HEK293 (cell line): ENCODE measurements at regions not wholly inside any gene's neighbourhood (a gene's known extent, or its start where the extent isn't known, plus 50 kb on each side); places are given as distances from the start of the nearest gene placed in this dataset.

Source experiments
- CTCF ChIP-seq: fragments of 450-650 bp; formaldehyde crosslinking; IDR thresholded peaks from 2 replicates; pipeline ENCODE4 v1.5.1; 2016; ENCODE audit warnings: missing biosample characterization, missing genetic modification characterization
- HIC1 ChIP-seq: fragments of 450-650 bp; formaldehyde crosslinking; IDR thresholded peaks from 2 replicates; pipeline ENCODE4 v1.5.1; 2016; ENCODE audit warnings: missing biosample characterization, missing genetic modification characterization
- REPIN1 ChIP-seq: fragments of 450-650 bp; formaldehyde crosslinking; IDR thresholded peaks from 2 replicates; pipeline ENCODE4 v1.5.1; 2017; ENCODE audit warnings: missing biosample characterization, missing genetic modification characterization, low read depth
- ZBTB1 ChIP-seq: fragments of 450-650 bp; formaldehyde crosslinking; IDR thresholded peaks from 2 replicates; pipeline ENCODE4 v1.5.1; 2016; ENCODE audit warnings: missing biosample characterization, missing genetic modification characterization
- ZBTB21 ChIP-seq: fragments of 450-650 bp; formaldehyde crosslinking; IDR thresholded peaks from 2 replicates; pipeline ENCODE4 v1.5.1; 2017; ENCODE audit warnings: missing biosample characterization, missing genetic modification characterization
- ZBTB44 ChIP-seq: fragments of 450-650 bp; IDR thresholded peaks from 2 replicates; pipeline ENCODE4 v1.5.1; 2018; ENCODE audit warnings: missing biosample characterization, mild to moderate bottlenecking, missing genetic modification characterization
- ZNF302 ChIP-seq: fragments of 450-650 bp; formaldehyde crosslinking; IDR thresholded peaks from 2 replicates; pipeline ENCODE4 v1.5.1; 2016; ENCODE audit warnings: missing biosample characterization, missing genetic modification characterization, low read depth
- ZNF843 ChIP-seq: fragments of 450-650 bp; formaldehyde crosslinking; IDR thresholded peaks from 2 replicates; pipeline ENCODE4 v1.5.1; 2016; ENCODE audit warnings: missing biosample characterization, missing genetic modification characterization

- TF ChIP-seq ZBTB1 (tag by site-specific recombination) (no peak), REPIN1 (tag by site-specific recombination) (no peak), HIC1 (tag by site-specific recombination) (no peak), ZBTB44 (tag by site-specific recombination) (no peak), ZNF302 (tag by site-specific recombination) (no peak), ZBTB21 (tag by site-specific recombination) (no peak), CTCF (no peak), ZNF843 (tag by site-specific recombination) (no peak)
These were observed 538.9 kb downstream of the LMO4 start for GRCh38 chr1:87867626-87868025.
